GM12872 (cell line): ENCODE measurements at regions not wholly inside any gene's neighbourhood (a gene's known extent, or its start where the extent isn't known, plus 50 kb on each side); places are given as distances from the start of the nearest gene placed in this dataset.

Experiments used
- CTCF ChIP-seq: IDR thresholded peaks from 3 replicates; pipeline ENCODE4 v1.5.1; 2011; ENCODE audit warnings: low read depth, mild to moderate bottlenecking, low read length, moderate library complexity; ENCODE audit not compliant: insufficient read depth

- no peak for TF ChIP-seq CTCF
Observed at GRCh38 chr17:74019860-74020259, 183.6 kb upstream of the RPL38 start.

GRCh38 chr17:74020522-74020921 lies 183.0 kb upstream of the RPL38 start:
- TF ChIP-seq CTCF, result no peak

- no peak for TF ChIP-seq CTCF
Observed at GRCh38 chr17:74024871-74025531, 178.5 kb upstream of the RPL38 start.

- TF ChIP-seq CTCF, result no peak
Observed at GRCh38 chr17:74027444-74027843, 176.0 kb upstream of the RPL38 start.

- no peak for TF ChIP-seq CTCF
Observed at GRCh38 chr17:74028354-74029116, 174.9 kb upstream of the RPL38 start.

GRCh38 chr17:74031316-74032090 lies 172.0 kb upstream of the RPL38 start:
- no peak for TF ChIP-seq CTCF

- TF ChIP-seq CTCF, result no peak
Observed at GRCh38 chr17:74032222-74032621, 171.3 kb upstream of the RPL38 start.
